ENCODE measurements at regions not wholly inside any gene's neighbourhood (a gene's known extent, or its start where the extent isn't known, plus 50 kb on each side); places are given as distances from the start of the nearest gene placed in this dataset.

DNA sequence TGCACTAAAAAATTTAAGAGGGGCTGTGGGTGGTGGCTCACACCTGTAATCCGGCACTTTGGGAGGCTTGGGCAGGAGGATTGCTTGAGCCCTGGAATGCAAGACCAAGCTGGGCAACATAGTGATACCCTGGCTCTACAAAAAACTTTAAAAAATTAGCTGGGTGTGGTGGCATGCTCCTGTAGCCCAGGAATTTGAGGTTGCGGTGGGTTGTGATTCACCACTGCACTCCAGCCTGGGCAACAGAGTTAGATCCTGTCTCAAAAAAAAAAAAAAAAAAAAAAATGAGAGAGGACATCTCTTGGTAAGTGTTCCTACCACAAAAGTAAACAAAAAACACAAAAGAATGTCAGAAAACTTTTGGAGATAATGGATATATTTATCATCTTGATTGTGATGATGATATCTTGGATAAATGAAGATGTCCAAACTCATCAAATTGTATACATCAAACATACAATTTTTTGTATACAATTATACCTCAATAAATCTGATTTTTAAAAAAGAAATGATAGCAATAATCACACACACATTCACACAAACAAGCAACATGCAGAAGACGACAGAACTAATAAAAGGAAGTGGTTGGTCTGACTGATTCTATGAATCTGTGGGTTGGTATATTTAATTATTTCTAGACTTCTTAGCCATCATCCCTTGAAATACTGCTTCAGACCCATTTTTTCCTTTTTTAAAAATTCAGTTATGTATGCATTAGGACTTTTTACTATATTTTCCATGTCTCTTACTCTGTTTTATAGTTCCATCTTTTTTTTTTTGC is 465.9 kb downstream of the PLA2G4A start:
- ATAC-seq, result no peak
- Histone ChIP-seq H3K4me3 (no peak overlapping the region), H3K27me3 (no peaks in the 10 kb centered on the region), H3K27ac (no peak overlapping the region), H3K9me3 (no peaks in the 10 kb centered on the region), H3K36me3 (no peaks in the 10 kb centered on the region), H3K4me1 (no peaks in the 10 kb centered on the region)
- WGBS (ENCODE audit: insufficient coverage, low coverage, low lambda C conversion rate, missing lambda C conversion rate), result 66% methylated on average over 3 of the region's 3 CpGs
- TF ChIP-seq POLR2A (IDR thresholded peaks at IDR 0.05), result no peak
- TF ChIP-seq, protein P1, sequence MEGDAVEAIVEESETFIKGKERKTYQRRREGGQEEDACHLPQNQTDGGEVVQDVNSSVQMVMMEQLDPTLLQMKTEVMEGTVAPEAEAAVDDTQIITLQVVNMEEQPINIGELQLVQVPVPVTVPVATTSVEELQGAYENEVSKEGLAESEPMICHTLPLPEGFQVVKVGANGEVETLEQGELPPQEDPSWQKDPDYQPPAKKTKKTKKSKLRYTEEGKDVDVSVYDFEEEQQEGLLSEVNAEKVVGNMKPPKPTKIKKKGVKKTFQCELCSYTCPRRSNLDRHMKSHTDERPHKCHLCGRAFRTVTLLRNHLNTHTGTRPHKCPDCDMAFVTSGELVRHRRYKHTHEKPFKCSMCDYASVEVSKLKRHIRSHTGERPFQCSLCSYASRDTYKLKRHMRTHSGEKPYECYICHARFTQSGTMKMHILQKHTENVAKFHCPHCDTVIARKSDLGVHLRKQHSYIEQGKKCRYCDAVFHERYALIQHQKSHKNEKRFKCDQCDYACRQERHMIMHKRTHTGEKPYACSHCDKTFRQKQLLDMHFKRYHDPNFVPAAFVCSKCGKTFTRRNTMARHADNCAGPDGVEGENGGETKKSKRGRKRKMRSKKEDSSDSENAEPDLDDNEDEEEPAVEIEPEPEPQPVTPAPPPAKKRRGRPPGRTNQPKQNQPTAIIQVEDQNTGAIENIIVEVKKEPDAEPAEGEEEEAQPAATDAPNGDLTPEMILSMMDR (IDR thresholded peaks at IDR 0.05), result no peak
- intact Hi-C loops (cut with DNase I), result no loop called here
- no peak for DNase-seq

DNA sequence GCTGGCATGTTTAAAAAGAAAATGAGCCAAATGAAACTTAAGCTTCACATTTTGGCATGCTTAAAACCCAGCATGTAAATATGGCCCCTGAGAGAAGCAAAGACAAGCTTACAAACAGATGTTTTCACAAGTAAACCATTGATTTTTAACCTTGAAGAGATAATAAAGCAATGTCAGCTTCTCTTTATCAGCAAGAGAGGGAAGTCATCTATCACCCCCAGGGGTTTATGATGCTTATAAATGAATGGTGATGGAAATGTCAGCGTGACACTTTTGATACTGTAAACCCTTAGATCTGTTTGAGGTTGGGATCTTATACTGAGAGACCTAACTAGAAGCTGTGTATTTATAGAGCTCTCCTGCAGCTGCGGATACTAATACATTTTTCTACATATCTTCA is 471.3 kb downstream of the PLA2G4A start:
- no peaks in the 10 kb centered on the region for H3K4me1 ChIP-seq
- H3K4me3 ChIP-seq, result no peak overlapping the region
- H3K9me3 ChIP-seq, result no peaks in the 10 kb centered on the region
- H3K36me3 ChIP-seq, result no peaks in the 10 kb centered on the region
- ATAC-seq (no peak), DNase-seq (no peak)
- TF ChIP-seq POLR2A (IDR thresholded peaks at IDR 0.05), result no peak
- TF ChIP-seq, protein P1 (IDR thresholded peaks at IDR 0.05), result no peak
- H3K27ac ChIP-seq, result no peak overlapping the region
- 15% methylated on average over 2 of the region's 2 CpGs for WGBS (ENCODE audit: insufficient coverage, low coverage, low lambda C conversion rate, missing lambda C conversion rate)
- H3K27me3 ChIP-seq, result no peaks in the 10 kb centered on the region
- intact Hi-C loops (cut with DNase I), result no loop called here

- Histone ChIP-seq H3K4me3 (no peak overlapping the region), H3K27me3 (no peaks in the 10 kb centered on the region), H3K27ac (no peak overlapping the region), H3K36me3 (no peaks in the 10 kb centered on the region), H3K4me1 (no peaks in the 10 kb centered on the region), H3K9me3 (no peaks in the 10 kb centered on the region)
- WGBS (ENCODE audit: insufficient coverage, low coverage, low lambda C conversion rate, missing lambda C conversion rate), result 42% methylated on average over 6 of the region's 6 CpGs
- intact Hi-C loops (cut with DNase I), result no loop called here
- TF ChIP-seq POLR2A (IDR thresholded peaks at IDR 0.05), result no peak
- TF ChIP-seq, protein P1 (IDR thresholded peaks at IDR 0.05), result no peak
- no peak for DNase-seq
- ATAC-seq, result no peak
Observed at GRCh38 chr1:187306710-187307415, 478.1 kb downstream of the PLA2G4A start.

DNA sequence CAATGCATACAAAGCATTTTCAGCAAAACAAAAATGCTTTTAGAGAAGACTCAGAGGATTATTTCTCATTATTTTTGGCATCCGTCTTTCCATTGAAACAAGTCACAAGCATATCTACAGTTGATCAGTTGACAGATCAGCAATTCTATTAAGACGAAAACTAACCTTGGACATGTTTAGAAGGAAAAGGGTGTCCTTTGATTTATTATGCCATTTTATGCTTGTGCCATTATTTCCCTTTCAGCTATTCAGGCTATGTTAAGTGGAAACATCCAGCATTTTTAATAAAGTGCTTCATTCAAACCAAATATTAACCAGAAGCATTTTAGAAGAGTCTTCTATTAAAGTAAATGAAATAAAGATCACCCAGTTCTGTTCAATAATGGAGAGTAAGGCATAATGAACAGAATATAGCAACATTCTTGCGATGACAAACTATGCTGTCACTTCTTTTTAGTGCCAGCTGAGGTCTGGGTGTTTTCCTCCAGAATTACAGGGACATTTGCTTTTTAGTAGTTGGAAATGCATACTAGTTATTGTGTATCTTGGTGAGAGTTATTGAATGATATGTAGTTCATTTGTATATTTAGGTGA is 481.4 kb downstream of the PLA2G4A start:
- ATAC-seq, result no peak
- Histone ChIP-seq H3K9me3 (no peaks in the 10 kb centered on the region), H3K36me3 (no peaks in the 10 kb centered on the region), H3K4me1 (no peaks in the 10 kb centered on the region), H3K27ac (no peak overlapping the region), H3K4me3 (no peak overlapping the region), H3K27me3 (no peaks in the 10 kb centered on the region)
- intact Hi-C loops (cut with DNase I), result no loop called here
- TF ChIP-seq, protein P1 (IDR thresholded peaks at IDR 0.05), result no peak
- no peak for TF ChIP-seq POLR2A (IDR thresholded peaks at IDR 0.05)
- 23% methylated on average over 3 of the region's 3 CpGs for WGBS (ENCODE audit: insufficient coverage, low coverage, low lambda C conversion rate, missing lambda C conversion rate)
- DNase-seq, result no peak

All from right lobe of liver (tissue), 6 donors.